MM.1S (cell line): ENCODE measurements at regions not wholly inside any gene's neighbourhood (a gene's known extent, or its start where the extent isn't known, plus 50 kb on each side); places are given as distances from the start of the nearest gene placed in this dataset.

Experiments used
- EZH2 ChIP-seq: fragments of 300-600 bp; sonication (generic); optimal IDR thresholded peaks from 2 replicates; pipeline ENCODE3; 2017; ENCODE audit warnings: low read depth, mild to moderate bottlenecking, antibody characterized with exemption, low read length, mixed read lengths
- TF ChIP-seq, protein P1 (sequence below): fragments of 300-600 bp; sonication (generic); IDR thresholded peaks from 2 replicates; pipeline ENCODE4 v1.5.1; 2016; ENCODE audit warnings: antibody characterized with exemption, low read length, mixed read lengths

DNA sequence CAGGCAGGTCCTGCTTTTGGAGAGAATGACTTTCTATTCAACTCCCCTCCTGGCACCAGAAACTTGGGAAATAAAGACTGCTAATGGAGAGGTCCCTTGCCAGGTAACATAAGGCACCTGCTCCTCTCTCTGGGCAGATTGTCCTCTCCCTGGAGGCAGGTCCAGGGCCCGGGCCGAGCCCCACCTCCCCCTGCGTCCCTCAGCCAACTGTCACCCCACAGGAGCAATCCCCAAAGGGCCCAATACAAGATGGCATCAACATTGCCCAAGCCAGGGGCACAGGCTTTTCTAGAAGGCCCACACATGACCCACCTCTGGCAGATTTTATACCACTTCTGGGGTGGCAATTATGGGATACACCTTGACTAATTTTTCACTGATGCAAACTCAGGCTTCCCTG, 145.2 kb downstream of the HERPUD2 start:
- TF ChIP-seq, protein P1, sequence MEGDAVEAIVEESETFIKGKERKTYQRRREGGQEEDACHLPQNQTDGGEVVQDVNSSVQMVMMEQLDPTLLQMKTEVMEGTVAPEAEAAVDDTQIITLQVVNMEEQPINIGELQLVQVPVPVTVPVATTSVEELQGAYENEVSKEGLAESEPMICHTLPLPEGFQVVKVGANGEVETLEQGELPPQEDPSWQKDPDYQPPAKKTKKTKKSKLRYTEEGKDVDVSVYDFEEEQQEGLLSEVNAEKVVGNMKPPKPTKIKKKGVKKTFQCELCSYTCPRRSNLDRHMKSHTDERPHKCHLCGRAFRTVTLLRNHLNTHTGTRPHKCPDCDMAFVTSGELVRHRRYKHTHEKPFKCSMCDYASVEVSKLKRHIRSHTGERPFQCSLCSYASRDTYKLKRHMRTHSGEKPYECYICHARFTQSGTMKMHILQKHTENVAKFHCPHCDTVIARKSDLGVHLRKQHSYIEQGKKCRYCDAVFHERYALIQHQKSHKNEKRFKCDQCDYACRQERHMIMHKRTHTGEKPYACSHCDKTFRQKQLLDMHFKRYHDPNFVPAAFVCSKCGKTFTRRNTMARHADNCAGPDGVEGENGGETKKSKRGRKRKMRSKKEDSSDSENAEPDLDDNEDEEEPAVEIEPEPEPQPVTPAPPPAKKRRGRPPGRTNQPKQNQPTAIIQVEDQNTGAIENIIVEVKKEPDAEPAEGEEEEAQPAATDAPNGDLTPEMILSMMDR: no peak
- no peak for TF ChIP-seq EZH2
